A673 (cell line): ENCODE measurements at regions not wholly inside any gene's neighbourhood (a gene's known extent, or its start where the extent isn't known, plus 50 kb on each side); places are given as distances from the start of the nearest gene placed in this dataset.

Experiments used
- EZH2 ChIP-seq: fragments of 200-600 bp; sonication (generic); IDR thresholded peaks from 2 replicates; pipeline ENCODE4 v1.6.1; 2017; ENCODE audit warnings: borderline replicate concordance, low read depth, mild to moderate bottlenecking, mixed read lengths, antibody characterized with exemption, low read length; ENCODE audit not compliant: poor library complexity, severe bottlenecking
- TF ChIP-seq, protein P1 (sequence below): fragments of 300-800, 200-600 bp; sonication (generic); conservative IDR thresholded peaks from 2 replicates; pipeline ENCODE4 v1.5.1; 2017; ENCODE audit warnings: low read depth, mild to moderate bottlenecking, antibody characterized with exemption, low read length, moderate library complexity, mixed read lengths

- TF ChIP-seq, protein P1, sequence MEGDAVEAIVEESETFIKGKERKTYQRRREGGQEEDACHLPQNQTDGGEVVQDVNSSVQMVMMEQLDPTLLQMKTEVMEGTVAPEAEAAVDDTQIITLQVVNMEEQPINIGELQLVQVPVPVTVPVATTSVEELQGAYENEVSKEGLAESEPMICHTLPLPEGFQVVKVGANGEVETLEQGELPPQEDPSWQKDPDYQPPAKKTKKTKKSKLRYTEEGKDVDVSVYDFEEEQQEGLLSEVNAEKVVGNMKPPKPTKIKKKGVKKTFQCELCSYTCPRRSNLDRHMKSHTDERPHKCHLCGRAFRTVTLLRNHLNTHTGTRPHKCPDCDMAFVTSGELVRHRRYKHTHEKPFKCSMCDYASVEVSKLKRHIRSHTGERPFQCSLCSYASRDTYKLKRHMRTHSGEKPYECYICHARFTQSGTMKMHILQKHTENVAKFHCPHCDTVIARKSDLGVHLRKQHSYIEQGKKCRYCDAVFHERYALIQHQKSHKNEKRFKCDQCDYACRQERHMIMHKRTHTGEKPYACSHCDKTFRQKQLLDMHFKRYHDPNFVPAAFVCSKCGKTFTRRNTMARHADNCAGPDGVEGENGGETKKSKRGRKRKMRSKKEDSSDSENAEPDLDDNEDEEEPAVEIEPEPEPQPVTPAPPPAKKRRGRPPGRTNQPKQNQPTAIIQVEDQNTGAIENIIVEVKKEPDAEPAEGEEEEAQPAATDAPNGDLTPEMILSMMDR, result no peak
- no peak for TF ChIP-seq EZH2
Measured at GRCh38 chr15:91789136-91789535, 64.4 kb upstream of the SLCO3A1 start.
